Activated T-helper 1 cell treated with anti-CD3 and anti-CD28 coated beads, Interleukin-12 subunit alpha, Interleukin-12 subunit beta, Interleukin-2, Interleukin-4 antibody, amounts not matched to agents 30 ng/mL and 10 ng/mL and 1 ng/mL, durations not matched to agents 14 hours and 24 hours and 36 hours (primary cell): ENCODE measurements at regions not wholly inside any gene's neighbourhood (a gene's known extent, or its start where the extent isn't known, plus 50 kb on each side); places are given as distances from the start of the nearest gene placed in this dataset.

Experiments used
- DNase-seq: peaks from one replicate; pipeline ENCODE4 v3.0.0; 2021; ENCODE audit warnings: low spot score
- H3K27ac Mint-ChIP-seq: one replicate; pipeline ENCODE4 v1.8.0; 2021; ENCODE audit warnings: mild to moderate bottlenecking, mixed read lengths
- H3K27me3 Mint-ChIP-seq: one replicate; pipeline ENCODE4 v1.8.0; 2022; ENCODE audit warnings: mild to moderate bottlenecking, moderate library complexity, mixed read lengths; ENCODE audit not compliant: insufficient read depth
- H3K36me3 Mint-ChIP-seq: one replicate; pipeline ENCODE4 v1.8.0; 2021; ENCODE audit warnings: low read depth, mixed read lengths
- H3K4me1 Mint-ChIP-seq: one replicate; pipeline ENCODE4 v1.8.0; 2021; ENCODE audit warnings: low read depth, mixed read lengths
- H3K4me3 Mint-ChIP-seq: one replicate; pipeline ENCODE4 v1.8.0; 2021; ENCODE audit warnings: mild to moderate bottlenecking, moderate library complexity, mixed read lengths
- H3K9me3 Mint-ChIP-seq: one replicate; pipeline ENCODE4 v1.8.0; 2021; ENCODE audit warnings: mixed read lengths
- intact Hi-C: fragments of 100-400 bp; cut with micrococcal nuclease; formaldehyde crosslinking; loops from one replicate; pipeline ENCODE4 v1.15.1; 2024

- Mint-ChIP-seq H3K36me3 (peaks cover 1% of the 10 kb centered on the region), H3K27me3 (peaks cover 7% of the 10 kb centered on the region), H3K9me3 (peaks cover 24% of the 10 kb centered on the region), H3K4me1 (no peaks in the 10 kb centered on the region), H3K4me3 (no peak overlapping the region), H3K27ac (no peak overlapping the region)
- intact Hi-C loops, result no loop called here
- no peak for DNase-seq
Measured at GRCh38 chr17:77027271-77027889, 113.4 kb upstream of the SEC14L1 start.

DNA sequence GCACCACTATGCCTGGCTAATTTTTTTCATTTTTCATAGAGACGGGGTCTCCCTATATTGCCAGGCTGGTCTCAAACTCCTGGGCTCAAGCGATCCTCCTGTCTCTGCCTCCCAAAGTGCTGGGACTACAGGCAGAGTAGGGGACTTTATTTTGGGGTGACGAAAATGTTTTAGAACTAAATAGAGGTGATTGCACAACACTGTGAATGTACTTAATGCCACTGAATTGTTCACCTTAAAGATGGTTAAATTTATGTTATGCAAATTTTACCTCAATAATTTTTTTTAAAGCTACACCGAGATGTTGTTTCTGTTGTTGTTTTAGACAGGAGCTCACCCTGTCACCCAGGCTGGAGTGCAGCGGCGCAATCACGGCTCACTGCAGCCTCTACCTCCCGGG, 111.9 kb upstream of the SEC14L1 start:
- no peaks in the 10 kb centered on the region for H3K4me1 Mint-ChIP-seq
- intact Hi-C loops, result no loop called here
- peaks cover 7% of the 10 kb centered on the region for H3K27me3 Mint-ChIP-seq
- no peak overlapping the region for H3K4me3 Mint-ChIP-seq
- no peak for DNase-seq
- H3K36me3 Mint-ChIP-seq, result peaks cover 1% of the 10 kb centered on the region
- H3K9me3 Mint-ChIP-seq, result peaks cover 24% of the 10 kb centered on the region
- no peak overlapping the region for H3K27ac Mint-ChIP-seq

DNA sequence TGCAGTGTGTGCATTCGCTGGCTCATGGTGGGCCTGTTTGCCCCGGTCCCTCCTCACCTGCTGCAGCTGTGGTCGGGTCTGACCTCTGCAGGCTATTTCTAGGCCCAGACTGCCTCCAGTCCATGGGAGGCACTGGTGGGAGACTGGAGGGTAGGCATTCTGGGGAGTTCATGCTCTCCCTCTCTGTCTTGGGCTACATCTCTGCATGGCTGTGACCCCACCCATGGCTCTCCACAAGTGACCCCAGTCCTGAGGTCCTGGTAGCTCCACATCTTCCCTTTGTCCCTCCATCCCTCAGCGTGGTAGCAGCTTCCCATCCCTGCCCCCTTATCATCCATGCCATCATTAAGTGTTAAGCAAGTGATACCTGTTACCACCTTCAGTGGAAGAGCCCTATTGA, 107.8 kb upstream of the SEC14L1 start:
- intact Hi-C loops, result no loop called here
- peaks cover 1% of the 10 kb centered on the region for H3K36me3 Mint-ChIP-seq
- no peak for DNase-seq
- H3K9me3 Mint-ChIP-seq, result peaks cover 16% of the 10 kb centered on the region
- no peaks in the 10 kb centered on the region for H3K4me1 Mint-ChIP-seq
- H3K27me3 Mint-ChIP-seq, result peaks cover 19% of the 10 kb centered on the region
- no peak overlapping the region for H3K4me3 Mint-ChIP-seq
- H3K27ac Mint-ChIP-seq, result no peak overlapping the region

- intact Hi-C loops, result no loop called here
- no peak overlapping the region for H3K27ac Mint-ChIP-seq
Measured at GRCh38 chr17:77033892-77034404, 106.8 kb upstream of the SEC14L1 start.

GRCh38 chr17:77034677-77035424, 105.9 kb upstream of the SEC14L1 start:
- peaks cover 13% of the 10 kb centered on the region for H3K9me3 Mint-ChIP-seq
- H3K27ac Mint-ChIP-seq, result no peak overlapping the region
- DNase-seq, result no peak
- H3K4me1 Mint-ChIP-seq, result no peaks in the 10 kb centered on the region
- H3K27me3 Mint-ChIP-seq, result peaks cover 21% of the 10 kb centered on the region
- H3K4me3 Mint-ChIP-seq, result no peak overlapping the region
- intact Hi-C loops, result no loop called here
- H3K36me3 Mint-ChIP-seq, result peaks cover 1% of the 10 kb centered on the region

More at GRCh38 chr17:77033892-77034404, 106.8 kb upstream of the SEC14L1 start:
- Mint-ChIP-seq H3K4me1 (no peaks in the 10 kb centered on the region), H3K27me3 (peaks cover 19% of the 10 kb centered on the region), H3K36me3 (peaks cover 1% of the 10 kb centered on the region), H3K9me3 (peaks cover 13% of the 10 kb centered on the region), H3K4me3 (no peak overlapping the region)
- DNase-seq, result no peak

DNA sequence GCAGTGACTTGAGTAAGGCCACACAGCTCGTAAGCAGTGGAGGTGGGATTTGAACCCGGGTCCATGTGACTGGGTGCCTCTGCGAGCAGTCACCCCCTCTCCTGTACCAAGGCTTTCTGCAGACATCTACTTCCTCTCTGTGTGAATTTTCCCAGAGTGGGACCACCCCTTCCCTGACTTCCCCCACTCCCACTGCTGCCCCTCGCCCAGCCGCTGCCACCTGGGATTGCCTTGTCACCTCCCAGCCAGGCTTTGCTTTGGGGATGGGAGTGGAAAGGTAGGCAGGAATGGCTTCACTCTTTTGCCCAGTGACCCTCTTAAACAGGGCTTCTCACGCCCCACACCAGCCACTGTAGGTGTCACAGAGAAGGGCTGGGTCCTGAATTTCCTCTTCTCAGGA, 105.2 kb upstream of the SEC14L1 start:
- DNase-seq, result no peak
- Mint-ChIP-seq H3K4me1 (no peaks in the 10 kb centered on the region), H3K36me3 (peaks cover 1% of the 10 kb centered on the region), H3K27me3 (peaks cover 21% of the 10 kb centered on the region), H3K27ac (no peak overlapping the region), H3K4me3 (no peak overlapping the region), H3K9me3 (peaks cover 13% of the 10 kb centered on the region)
- intact Hi-C loops, result no loop called here

GRCh38 chr17:77036136-77036840, 104.5 kb upstream of the SEC14L1 start:
- DNase-seq, result no peak
- peaks cover 18% of the 10 kb centered on the region for H3K27me3 Mint-ChIP-seq
- H3K27ac Mint-ChIP-seq, result no peak overlapping the region
- peaks cover 9% of the 10 kb centered on the region for H3K9me3 Mint-ChIP-seq
- H3K4me1 Mint-ChIP-seq, result no peaks in the 10 kb centered on the region
- H3K4me3 Mint-ChIP-seq, result no peak overlapping the region
- intact Hi-C loops, result no loop called here
- H3K36me3 Mint-ChIP-seq, result no peaks in the 10 kb centered on the region

GRCh38 chr17:77036841-77037381, 103.9 kb upstream of the SEC14L1 start:
- no peak for DNase-seq
- no peak overlapping the region for H3K4me3 Mint-ChIP-seq
- peaks cover 17% of the 10 kb centered on the region for H3K27me3 Mint-ChIP-seq
- no peaks in the 10 kb centered on the region for H3K4me1 Mint-ChIP-seq
- intact Hi-C loops, result no loop called here
- no peaks in the 10 kb centered on the region for H3K36me3 Mint-ChIP-seq
- H3K9me3 Mint-ChIP-seq, result peaks cover 3% of the 10 kb centered on the region
- no peak overlapping the region for H3K27ac Mint-ChIP-seq

GRCh38 chr17:77037943-77038342, 102.8 kb upstream of the SEC14L1 start:
- intact Hi-C loops, result no loop called here
- Mint-ChIP-seq H3K27ac (no peak overlapping the region), H3K4me1 (no peaks in the 10 kb centered on the region), H3K36me3 (no peaks in the 10 kb centered on the region), H3K27me3 (peaks cover 17% of the 10 kb centered on the region), H3K4me3 (no peak overlapping the region), H3K9me3 (no peaks in the 10 kb centered on the region)
- no peak for DNase-seq

DNA sequence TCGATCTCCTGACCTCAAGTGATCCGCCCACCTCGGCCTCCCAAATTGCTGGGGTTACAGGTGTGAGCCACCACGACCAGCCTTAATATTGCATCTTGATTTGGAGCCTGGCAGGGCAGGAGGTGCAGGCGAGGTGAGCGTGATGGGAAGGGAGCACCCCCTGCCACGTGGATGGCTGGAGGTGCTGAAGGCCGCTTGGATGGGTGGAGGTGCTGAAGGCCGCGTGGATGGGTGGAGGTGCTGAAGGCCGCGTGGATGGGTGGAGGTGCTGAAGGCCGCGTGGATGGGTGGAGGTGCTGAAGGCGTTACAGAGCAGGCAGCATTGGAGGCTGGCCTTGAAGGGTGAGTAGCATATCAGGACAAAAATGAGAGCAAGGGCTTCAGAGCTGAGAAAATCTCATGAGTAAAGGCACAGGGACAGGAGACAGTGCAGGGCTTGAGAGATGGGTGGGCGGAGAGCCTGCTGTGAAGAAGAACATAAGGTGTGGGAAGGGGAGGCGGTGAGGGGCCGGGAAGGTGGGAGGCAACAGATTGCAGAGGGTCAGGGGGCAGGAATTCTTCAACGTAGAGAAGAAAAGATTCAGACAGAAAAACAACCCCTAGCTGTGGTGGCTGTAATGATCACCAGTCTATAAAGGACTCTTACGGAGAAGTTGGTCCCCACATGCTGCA, 101.7 kb upstream of the SEC14L1 start:
- intact Hi-C loops, result no loop called here
- Mint-ChIP-seq H3K36me3 (no peaks in the 10 kb centered on the region), H3K27me3 (peaks cover 17% of the 10 kb centered on the region), H3K4me3 (no peak overlapping the region), H3K4me1 (no peaks in the 10 kb centered on the region), H3K27ac (no peak overlapping the region), H3K9me3 (no peaks in the 10 kb centered on the region)
- no peak for DNase-seq

DNA sequence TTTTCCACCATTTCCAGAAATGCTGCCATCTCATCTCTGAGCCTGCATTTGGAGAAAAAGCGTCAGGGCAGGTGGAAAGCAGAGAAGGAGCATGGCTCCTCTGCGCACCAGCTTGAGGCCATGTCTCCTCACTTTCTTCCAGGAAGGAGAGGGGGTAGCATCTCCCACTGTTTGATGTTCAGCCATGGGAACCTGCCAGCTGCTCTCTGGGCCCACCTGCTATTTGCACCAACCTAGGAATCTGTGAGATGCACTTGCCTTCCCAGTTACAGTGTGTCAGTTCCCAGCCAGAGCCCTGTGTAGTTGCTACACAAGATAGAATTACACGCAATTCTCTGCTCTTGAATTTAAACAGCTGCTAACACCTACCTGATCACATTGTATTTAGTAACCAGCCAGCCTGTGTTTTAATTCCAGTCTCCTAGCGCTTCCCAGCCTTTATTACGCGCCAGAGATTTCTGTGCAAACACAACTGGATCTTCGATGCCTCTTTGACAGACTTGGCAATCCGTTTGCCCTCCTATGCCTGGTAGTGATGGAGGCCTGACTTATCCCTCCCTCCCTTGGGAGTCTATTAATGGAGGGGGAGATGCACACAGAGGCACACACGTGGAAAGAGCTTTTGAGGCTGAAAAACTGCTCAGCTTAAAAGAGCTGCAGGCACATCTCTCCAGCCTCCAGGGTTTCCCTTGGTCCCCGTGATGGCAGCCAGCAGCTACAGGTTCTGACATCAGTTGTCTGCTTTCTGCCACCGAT, 98.1 kb upstream of the SEC14L1 start:
- no peak overlapping the region for H3K4me3 Mint-ChIP-seq
- H3K27ac Mint-ChIP-seq, result no peak overlapping the region

DNA sequence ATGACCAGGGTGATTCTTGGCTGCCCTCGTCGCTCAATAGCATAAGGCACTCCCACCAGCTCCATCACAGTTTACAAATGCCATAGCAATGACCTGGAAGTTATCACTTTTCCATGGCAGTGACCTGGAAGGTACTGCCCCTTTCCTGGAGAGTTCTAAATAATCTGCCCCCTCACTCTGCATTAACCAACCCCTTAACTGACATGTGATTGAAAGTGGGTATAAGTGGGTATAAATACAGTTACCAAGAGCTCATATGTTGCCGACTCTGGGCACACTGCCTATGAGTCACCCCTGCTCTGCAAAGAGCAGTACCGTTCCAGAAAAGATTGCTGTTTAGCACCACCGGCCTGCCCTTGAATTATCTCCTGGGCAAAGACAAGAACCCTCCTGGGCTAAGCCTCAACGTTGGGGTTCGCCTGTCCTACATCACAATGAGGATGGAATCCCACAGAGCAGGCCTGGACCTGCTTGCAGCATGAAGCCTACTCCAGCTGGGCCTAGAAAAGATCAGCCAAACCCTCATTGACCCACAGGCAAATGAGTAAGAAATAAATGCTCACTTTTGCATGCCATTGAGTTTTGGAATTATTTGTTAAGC, 95.2 kb upstream of the SEC14L1 start:
- Mint-ChIP-seq H3K27ac (no peak overlapping the region), H3K9me3 (no peaks in the 10 kb centered on the region), H3K27me3 (no peaks in the 10 kb centered on the region), H3K4me3 (no peak overlapping the region), H3K4me1 (no peaks in the 10 kb centered on the region), H3K36me3 (no peaks in the 10 kb centered on the region)
- intact Hi-C loops, result no loop called here
- DNase-seq, result no peak

More for the DNA sequence above, 98.1 kb upstream of the SEC14L1 start:
- no peak for DNase-seq
- intact Hi-C loops, result no loop called here
- Mint-ChIP-seq H3K4me1 (no peaks in the 10 kb centered on the region), H3K27me3 (peaks cover 2% of the 10 kb centered on the region), H3K9me3 (no peaks in the 10 kb centered on the region), H3K36me3 (no peaks in the 10 kb centered on the region)
